GM06990 (cell line): ENCODE measurements at regions not wholly inside any gene's neighbourhood (a gene's known extent, or its start where the extent isn't known, plus 50 kb on each side); places are given as distances from the start of the nearest gene placed in this dataset.

Source experiments
- DNase-seq: peaks from one replicate; pipeline ENCODE4 v3.0.0-alpha.2; 2011; ENCODE audit not compliant: insufficient read length; ENCODE audit errors: extremely low read depth
- H3K27me3 ChIP-seq: replicated peaks from 2 replicates; pipeline ENCODE4 v1.6.0; 2011; ENCODE audit warnings: low read length; ENCODE audit not compliant: control insufficient read depth, insufficient read depth
- H3K36me3 ChIP-seq: 2 replicates; pipeline ENCODE4 v1.5.1; 2011; ENCODE audit warnings: low read length; ENCODE audit not compliant: control insufficient read depth, insufficient read depth
- H3K4me3 ChIP-seq: replicated peaks from 2 replicates; pipeline ENCODE4 v1.5.1; 2011; ENCODE audit warnings: low read depth, mild to moderate bottlenecking, control low read depth, low read length
- TF ChIP-seq, protein P1 (sequence below): IDR thresholded peaks from 2 replicates; pipeline ENCODE4 v1.5.1; 2011; ENCODE audit warnings: low read length, control low read depth, mild to moderate bottlenecking, inconsistent platforms; ENCODE audit not compliant: insufficient read depth, poor library complexity, severe bottlenecking

DNA sequence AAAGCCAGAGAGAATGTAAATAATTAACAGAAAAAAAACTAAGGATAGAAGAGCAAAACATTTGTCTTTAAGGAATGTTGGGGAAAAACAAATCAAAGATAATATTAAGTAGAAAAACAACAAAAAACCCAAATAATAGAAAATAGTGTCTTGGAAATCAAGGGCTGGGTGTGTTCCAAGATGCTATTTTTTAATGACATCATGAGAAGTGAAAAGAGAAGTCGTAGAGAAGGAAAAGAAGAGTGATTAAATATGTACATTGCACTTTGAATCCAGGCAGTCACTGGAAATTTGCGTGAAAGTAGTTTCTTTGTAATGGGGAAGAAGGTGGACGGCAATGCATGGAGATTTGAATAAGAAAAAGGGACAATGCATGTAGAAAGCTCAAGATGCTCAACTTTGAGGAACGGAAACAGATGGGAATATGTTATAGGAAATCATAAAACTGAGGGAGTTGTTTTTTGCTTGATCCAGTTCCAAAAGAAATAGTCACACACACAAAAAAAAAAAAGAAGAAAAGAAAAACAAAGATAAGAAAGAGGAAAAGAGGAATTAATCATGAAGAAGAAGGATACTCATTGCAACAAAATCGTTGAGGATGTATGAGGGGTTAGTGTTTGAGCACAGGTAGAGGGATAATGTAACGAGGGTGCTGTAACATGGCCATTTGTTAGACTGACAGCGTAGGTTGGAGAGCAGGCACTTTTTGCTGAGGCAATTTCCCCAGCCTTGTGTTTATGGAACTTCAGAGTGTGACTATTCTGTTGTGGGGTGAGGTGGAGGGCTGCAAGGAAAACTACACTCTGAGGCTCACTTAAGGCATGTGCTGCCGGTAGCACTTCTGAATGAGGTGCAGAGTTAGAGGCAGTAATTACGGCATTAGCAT is 184.1 kb downstream of the CALCRL start:
- no peak for DNase-seq
- no peaks in the 10 kb centered on the region; the same call in 1 of the 2 replicates for H3K27me3 ChIP-seq
- no peaks in the 10 kb centered on the region for H3K36me3 ChIP-seq
- no peak overlapping the region for H3K4me3 ChIP-seq
- TF ChIP-seq, protein P1, sequence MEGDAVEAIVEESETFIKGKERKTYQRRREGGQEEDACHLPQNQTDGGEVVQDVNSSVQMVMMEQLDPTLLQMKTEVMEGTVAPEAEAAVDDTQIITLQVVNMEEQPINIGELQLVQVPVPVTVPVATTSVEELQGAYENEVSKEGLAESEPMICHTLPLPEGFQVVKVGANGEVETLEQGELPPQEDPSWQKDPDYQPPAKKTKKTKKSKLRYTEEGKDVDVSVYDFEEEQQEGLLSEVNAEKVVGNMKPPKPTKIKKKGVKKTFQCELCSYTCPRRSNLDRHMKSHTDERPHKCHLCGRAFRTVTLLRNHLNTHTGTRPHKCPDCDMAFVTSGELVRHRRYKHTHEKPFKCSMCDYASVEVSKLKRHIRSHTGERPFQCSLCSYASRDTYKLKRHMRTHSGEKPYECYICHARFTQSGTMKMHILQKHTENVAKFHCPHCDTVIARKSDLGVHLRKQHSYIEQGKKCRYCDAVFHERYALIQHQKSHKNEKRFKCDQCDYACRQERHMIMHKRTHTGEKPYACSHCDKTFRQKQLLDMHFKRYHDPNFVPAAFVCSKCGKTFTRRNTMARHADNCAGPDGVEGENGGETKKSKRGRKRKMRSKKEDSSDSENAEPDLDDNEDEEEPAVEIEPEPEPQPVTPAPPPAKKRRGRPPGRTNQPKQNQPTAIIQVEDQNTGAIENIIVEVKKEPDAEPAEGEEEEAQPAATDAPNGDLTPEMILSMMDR = no peak

DNA sequence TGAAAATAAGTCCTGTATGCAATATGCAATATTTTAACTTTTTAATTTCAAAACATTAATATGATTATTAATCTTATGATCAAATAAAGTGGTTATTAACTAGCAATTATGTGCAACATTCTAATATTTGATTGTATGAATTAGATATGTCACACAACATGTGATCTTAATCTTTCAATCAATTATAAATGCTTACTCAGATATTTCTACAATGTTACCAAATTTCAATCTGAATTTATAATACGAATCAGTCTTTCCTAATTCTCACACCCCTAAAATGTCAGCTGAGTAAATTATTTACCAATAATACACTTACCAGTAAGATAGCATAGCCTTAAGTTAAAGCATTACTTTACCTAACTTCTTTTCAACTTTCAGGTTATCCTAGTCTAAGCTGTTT is 186.3 kb downstream of the CALCRL start:
- Histone ChIP-seq H3K36me3 (no peaks in the 10 kb centered on the region), H3K27me3 (no peaks in the 10 kb centered on the region; the same call in 1 of the 2 replicates), H3K4me3 (no peak overlapping the region)
- DNase-seq = no peak
- TF ChIP-seq, protein P1 = no peak

DNA sequence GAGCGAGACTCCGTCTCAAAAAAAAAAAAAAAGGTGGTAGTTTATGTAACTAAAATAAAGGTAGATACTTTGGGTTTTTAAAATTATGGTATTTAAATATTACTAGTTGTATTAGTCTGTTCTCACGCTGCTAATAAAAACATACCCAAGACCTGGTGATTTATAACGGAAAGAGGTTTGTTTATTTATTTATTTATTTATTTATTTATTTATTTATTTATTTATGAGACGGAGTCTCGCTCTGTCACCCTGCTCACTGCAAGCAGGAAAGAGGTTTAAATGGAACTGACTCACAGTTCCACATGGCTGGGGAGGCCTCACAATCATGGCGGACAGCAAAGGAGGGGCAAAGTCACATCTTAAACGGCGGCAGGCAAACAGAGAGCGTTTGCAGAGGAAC is 196.0 kb downstream of the CALCRL start:
- no peaks in the 10 kb centered on the region for H3K27me3 ChIP-seq
- no peak overlapping the region for H3K4me3 ChIP-seq
- TF ChIP-seq, protein P1 = no peak
- no peak for DNase-seq
- no peaks in the 10 kb centered on the region for H3K36me3 ChIP-seq

DNA sequence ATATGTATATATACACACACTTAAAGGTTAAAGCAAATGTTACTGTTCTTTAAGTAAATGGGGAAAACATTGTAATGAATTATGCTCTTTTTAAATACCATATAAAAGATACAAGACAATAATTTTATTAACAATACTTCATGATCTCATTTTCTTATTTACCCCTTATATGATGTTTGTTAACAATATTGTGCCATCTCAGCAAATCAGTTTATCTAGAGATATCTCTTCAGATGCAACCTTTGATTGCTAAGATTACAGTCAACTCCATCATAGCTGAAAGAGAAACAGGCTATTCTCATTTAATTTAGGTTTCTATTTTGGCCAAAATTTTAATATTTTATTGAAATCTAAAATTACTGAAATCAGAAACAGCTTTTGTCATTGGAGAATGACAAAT is 197.9 kb downstream of the CALCRL start:
- Histone ChIP-seq H3K36me3 (no peaks in the 10 kb centered on the region), H3K4me3 (no peak overlapping the region), H3K27me3 (no peaks in the 10 kb centered on the region)
- DNase-seq = no peak
- TF ChIP-seq, protein P1 = no peak

DNA sequence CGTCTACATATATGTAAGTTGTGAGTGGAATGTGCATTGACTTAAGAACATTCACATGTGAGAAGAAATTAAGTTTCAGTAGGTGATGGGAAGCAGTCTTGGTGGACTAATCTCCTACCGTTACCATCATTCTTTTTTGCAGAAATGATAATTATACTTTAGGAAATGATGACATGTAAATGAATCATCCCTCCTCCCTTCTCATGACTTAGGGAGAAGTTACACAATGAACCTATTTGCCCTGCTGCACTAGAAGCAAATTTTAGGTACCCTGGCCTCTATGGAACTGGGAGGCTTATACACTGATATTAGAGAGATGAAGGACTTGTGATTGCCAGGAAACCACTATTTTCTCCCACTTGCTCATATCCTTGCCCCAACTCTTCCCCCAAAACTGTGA is 214.2 kb downstream of the CALCRL start:
- Histone ChIP-seq H3K4me3 (no peak overlapping the region), H3K27me3 (no peaks in the 10 kb centered on the region), H3K36me3 (no peaks in the 10 kb centered on the region)
- no peak for DNase-seq
- TF ChIP-seq, protein P1 = no peak
